HS-5 (cell line): ENCODE measurements at regions not wholly inside any gene's neighbourhood (a gene's known extent, or its start where the extent isn't known, plus 50 kb on each side); places are given as distances from the start of the nearest gene placed in this dataset.

Experiments used
- DNase-seq: peaks from one replicate; pipeline ENCODE4 v3.0.0-alpha.2; 2012; ENCODE audit warnings: low read depth

GRCh38 chr1:90201467-90202358, 206.8 kb downstream of the ZNF326 start:
- DNase-seq, result no peak

- no peak for DNase-seq
Measured at GRCh38 chr1:90200646-90201205, 205.8 kb downstream of the ZNF326 start.

- no peak for DNase-seq
Measured at GRCh38 chr1:90198616-90199332, 203.9 kb downstream of the ZNF326 start.

GRCh38 chr1:90193116-90193515, 198.2 kb downstream of the ZNF326 start:
- no peak for DNase-seq

GRCh38 chr1:90192408-90192807, 197.5 kb downstream of the ZNF326 start:
- DNase-seq, result no peak

GRCh38 chr1:90190523-90190922, 195.6 kb downstream of the ZNF326 start:
- no peak for DNase-seq

GRCh38 chr1:90189889-90190288, 195.0 kb downstream of the ZNF326 start:
- no peak for DNase-seq

GRCh38 chr1:90187323-90187585, 192.3 kb downstream of the ZNF326 start:
- DNase-seq, result no peak

- no peak for DNase-seq
Measured at GRCh38 chr1:90186506-90187322, 191.8 kb downstream of the ZNF326 start.

GRCh38 chr1:90176530-90176929, 181.6 kb downstream of the ZNF326 start:
- DNase-seq, result no peak

- DNase-seq, result no peak
Measured at GRCh38 chr1:90175490-90176167, 180.7 kb downstream of the ZNF326 start.

GRCh38 chr1:90174246-90174645, 179.3 kb downstream of the ZNF326 start:
- DNase-seq, result no peak

- no peak for DNase-seq
Measured at GRCh38 chr1:90162216-90162615, 167.3 kb downstream of the ZNF326 start.

- no peak for DNase-seq
Measured at GRCh38 chr1:90161625-90162024, 166.7 kb downstream of the ZNF326 start.

GRCh38 chr1:90155721-90156487, 161.0 kb downstream of the ZNF326 start:
- DNase-seq, result no peak

GRCh38 chr1:90154711-90155110, 159.8 kb downstream of the ZNF326 start:
- no peak for DNase-seq

- no peak for DNase-seq
Measured at GRCh38 chr1:90149101-90149500, 154.2 kb downstream of the ZNF326 start.

- DNase-seq, result no peak
Measured at GRCh38 chr1:90147093-90147492, 152.2 kb downstream of the ZNF326 start.

GRCh38 chr1:90144820-90145219, 149.9 kb downstream of the ZNF326 start:
- DNase-seq, result no peak

- DNase-seq, result no peak
Measured at GRCh38 chr1:90143591-90143990, 148.7 kb downstream of the ZNF326 start.

GRCh38 chr1:90142697-90143096, 147.8 kb downstream of the ZNF326 start:
- DNase-seq, result no peak
